ENCODE measurements at regions not wholly inside any gene's neighbourhood (a gene's known extent, or its start where the extent isn't known, plus 50 kb on each side); places are given as distances from the start of the nearest gene placed in this dataset.

- WGBS, 2 donors = 76 to 88% methylated on average over 4 to 6 of the region's 6 CpGs
- TF ChIP-seq POLR2A (IDR thresholded peaks at IDR 0.05) (no peak), EP300 (IDR thresholded peaks at IDR 0.05) (no peak), CTCF (IDR thresholded peaks at IDR 0.05) (no peak)
- no peak overlapping the region for H3K4me3 ChIP-seq
Observed at GRCh38 chr2:153818242-153818641, 53.5 kb upstream of the GALNT13 start.

DNA sequence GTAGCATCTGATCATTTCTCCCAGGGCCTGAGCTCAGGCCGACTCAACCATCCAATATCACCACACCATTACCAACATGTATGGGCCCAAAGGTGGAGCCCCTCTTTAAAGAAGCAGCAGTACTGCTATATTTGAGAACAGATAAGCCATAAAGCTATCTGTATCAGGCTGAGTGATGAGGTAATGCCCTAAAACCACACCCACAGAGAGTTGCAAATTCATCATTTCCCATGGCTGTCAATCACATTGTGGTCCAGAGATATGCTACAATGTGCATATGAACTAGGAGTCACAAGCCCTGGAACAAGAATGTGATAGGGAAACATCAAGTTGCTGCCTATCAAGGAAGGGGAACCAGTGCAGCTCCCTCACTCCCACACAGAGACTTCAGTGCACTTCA is 52.6 kb upstream of the GALNT13 start:
- H3K36me3 ChIP-seq = no peaks in the 10 kb centered on the region
- H3K4me3 ChIP-seq = no peak overlapping the region
- no peak overlapping the region for H3K27ac ChIP-seq
- H3K9me3 ChIP-seq = peaks cover 0 to 8% (median 0%) of the 10 kb centered on the region in 4 donors
- no peaks in the 10 kb centered on the region for H3K4me1 ChIP-seq
- TF ChIP-seq POLR2A (IDR thresholded peaks at IDR 0.05) (no peak), EP300 (IDR thresholded peaks at IDR 0.05) (no peak), CTCF (IDR thresholded peaks at IDR 0.05) (no peak)
- WGBS, 2 donors = 71 to 84% methylated on average over 1 of the region's 1 CpG
- no peaks in the 10 kb centered on the region for H3K27me3 ChIP-seq
- no peak for DNase-seq (ENCODE audit: low spot score in 2 of 2)

More at GRCh38 chr2:153818242-153818641, 53.5 kb upstream of the GALNT13 start:
- Histone ChIP-seq H3K27me3 (no peaks in the 10 kb centered on the region), H3K36me3 (no peaks in the 10 kb centered on the region), H3K4me1 (no peaks in the 10 kb centered on the region), H3K9me3 (peaks cover 0 to 8% (median 0%) of the 10 kb centered on the region in 4 donors), H3K27ac (no peak overlapping the region)
- DNase-seq (ENCODE audit: low spot score in 2 of 2) = no peak

DNA sequence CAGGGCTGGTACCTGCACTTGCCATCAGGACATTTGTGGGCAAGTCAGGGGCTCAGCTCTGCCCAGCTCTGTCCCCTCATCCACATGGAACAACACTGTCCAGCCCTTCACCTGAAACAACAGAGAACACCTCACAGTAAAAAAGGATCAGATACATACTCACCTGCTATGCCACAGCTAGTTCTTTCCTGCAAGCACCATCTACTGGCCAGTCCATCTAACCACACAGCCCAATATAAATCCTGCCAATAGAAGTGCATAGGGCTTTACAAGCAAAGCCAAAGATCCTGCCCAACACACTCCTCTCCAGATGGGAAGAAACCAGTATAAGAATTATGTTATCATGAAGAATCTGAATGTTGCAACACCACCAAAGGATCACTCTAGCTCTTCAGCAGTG is 52.2 kb upstream of the GALNT13 start:
- H3K4me3 ChIP-seq = no peak overlapping the region
- no peaks in the 10 kb centered on the region for H3K36me3 ChIP-seq
- no peaks in the 10 kb centered on the region for H3K27me3 ChIP-seq
- no peaks in the 10 kb centered on the region for H3K4me1 ChIP-seq
- peaks cover 0 to 8% (median 0%) of the 10 kb centered on the region in 4 donors for H3K9me3 ChIP-seq
- no peak overlapping the region for H3K27ac ChIP-seq
- DNase-seq (ENCODE audit: low spot score in 2 of 2) = no peak
- no peak for TF ChIP-seq CTCF (IDR thresholded peaks at IDR 0.05)
- no peak for TF ChIP-seq EP300 (IDR thresholded peaks at IDR 0.05)
- no peak for TF ChIP-seq POLR2A (IDR thresholded peaks at IDR 0.05)

Measured in tibial nerve (tissue), 4 donors.